ENCODE measurements at regions not wholly inside any gene's neighbourhood (a gene's known extent, or its start where the extent isn't known, plus 50 kb on each side); places are given as distances from the start of the nearest gene placed in this dataset.

- no peaks in the 10 kb centered on the region for H3K9me3 ChIP-seq
- no peaks in the 10 kb centered on the region for H3F3A ChIP-seq (replicated peaks; ENCODE audit: insufficient read depth)
- H3K9me2 ChIP-seq, result no peaks in the 10 kb centered on the region
- no peak overlapping the region for H3K9ac ChIP-seq
- CTCF ChIA-PET, result interaction anchor here (1.1 kb wide), 1 partner anchor 168 kb away, joined by 3 read pairs; no protein-coding TSS in a partner anchor
- H3K27ac ChIP-seq (ENCODE audit: low read depth in 2 of 2, low read length in 1 of 2), result no peak overlapping the region
- DNase-seq, result no peak
- no peaks in the 10 kb centered on the region for H3K4me1 ChIP-seq (ENCODE audit: control insufficient read depth in 1 of 2, insufficient read depth in 2 of 2, low read depth in 1 of 2, low read length in 1 of 2)
- POLR2A ChIA-PET, result no interaction called here
- H4K20me1 ChIP-seq (ENCODE audit: insufficient read depth), result no peaks in the 10 kb centered on the region
- H3K36me3 ChIP-seq (replicated peaks in 1 of 2; ENCODE audit: control insufficient read depth in 1 of 2, insufficient read depth in 2 of 2, low read length in 1 of 2), result no peaks in the 10 kb centered on the region
- no peak overlapping the region for H2AFZ ChIP-seq (ENCODE audit: low read depth)
- H3K79me2 ChIP-seq (ENCODE audit: insufficient read depth), result no peaks in the 10 kb centered on the region
- H3K4me3 ChIP-seq (ENCODE audit: low read depth in 2 of 2, low read length in 1 of 2), result no peak overlapping the region
- TF ChIP-seq ELF1 (IDR thresholded peaks at IDR 0.05) (no peak), YY1 (IDR thresholded peaks at IDR 0.05; ENCODE audit: low read depth) (no peak), EZH2phosphoT487 (IDR thresholded peaks at IDR 0.05; ENCODE audit: borderline replicate concordance, low read depth) (no peak)
- no peak overlapping the region for H3K4me2 ChIP-seq
- no peaks in the 10 kb centered on the region for H3K27me3 ChIP-seq (ENCODE audit: insufficient read depth)
- WGBS (ENCODE audit: low lambda C conversion rate), result 19% methylated on average over 3 of the region's 7 CpGs
Measured at GRCh38 chr10:128373831-128374230, 247.6 kb upstream of the MKI67 start.

- H3K9me3 ChIP-seq, result no peaks in the 10 kb centered on the region
- H3K9me2 ChIP-seq, result no peaks in the 10 kb centered on the region
- ChIA-PET CTCF (interaction anchor here (0.9 kb wide), 1 partner anchor 8 kb away, joined by 3 read pairs; no protein-coding TSS in a partner anchor), POLR2A (no interaction called here)
- H3K4me3 ChIP-seq (ENCODE audit: low read depth in 2 of 2, low read length in 1 of 2), result no peak overlapping the region
- no peaks in the 10 kb centered on the region for H3F3A ChIP-seq (replicated peaks; ENCODE audit: insufficient read depth)
- TF ChIP-seq PBX3 (IDR thresholded peaks at IDR 0.05), result no peak
- no peak for TF ChIP-seq FOXJ3 (CRISPR knock-in tag; IDR thresholded peaks at IDR 0.05)
- TF ChIP-seq ELF1 (IDR thresholded peaks at IDR 0.05), result no peak
- TF ChIP-seq CHD2 (IDR thresholded peaks at IDR 0.05; ENCODE audit: low read length, partially characterized antibody), result no peak
- TF ChIP-seq SMC3 (IDR thresholded peaks at IDR 0.05; ENCODE audit: low read depth, low read length), result no peak
- TF ChIP-seq FOXM1 (IDR thresholded peaks at IDR 0.05; ENCODE audit: low read depth), result no peak
- TF ChIP-seq EZH2phosphoT487 (IDR thresholded peaks at IDR 0.05; ENCODE audit: borderline replicate concordance, low read depth), result no peak
- no peak for TF ChIP-seq TEAD4 (IDR thresholded peaks at IDR 0.05; ENCODE audit: borderline replicate concordance, insufficient read depth)
- TF ChIP-seq NRF1 (IDR thresholded peaks at IDR 0.05; ENCODE audit: low read depth, low read length), result no peak
- TF ChIP-seq USF2 (IDR thresholded peaks at IDR 0.05; ENCODE audit: borderline replicate concordance, low read depth, low read length), result no peak
- TF ChIP-seq MAX (IDR thresholded peaks at IDR 0.05; ENCODE audit: low read depth), result no peak
- H3K27ac ChIP-seq (ENCODE audit: low read depth in 2 of 2, low read length in 1 of 2), result no peak overlapping the region
- no peaks in the 10 kb centered on the region for H3K4me1 ChIP-seq (ENCODE audit: control insufficient read depth in 1 of 2, insufficient read depth in 2 of 2, low read depth in 1 of 2, low read length in 1 of 2)
- WGBS (ENCODE audit: low lambda C conversion rate), result 25% methylated on average over 6 of the region's 7 CpGs
- no peaks in the 10 kb centered on the region for H3K27me3 ChIP-seq (ENCODE audit: insufficient read depth)
- H3K4me2 ChIP-seq, result no peak overlapping the region
- H4K20me1 ChIP-seq (ENCODE audit: insufficient read depth), result no peaks in the 10 kb centered on the region
- no peak for DNase-seq
- no peaks in the 10 kb centered on the region for H3K36me3 ChIP-seq (replicated peaks in 1 of 2; ENCODE audit: control insufficient read depth in 1 of 2, insufficient read depth in 2 of 2, low read length in 1 of 2)
- no peak overlapping the region for H3K9ac ChIP-seq
- no peaks in the 10 kb centered on the region for H3K79me2 ChIP-seq (ENCODE audit: insufficient read depth)
- no peak overlapping the region for H2AFZ ChIP-seq (ENCODE audit: low read depth)
Measured at GRCh38 chr10:128375171-128375570, 248.9 kb upstream of the MKI67 start.
